HG03460 (cell line): ENCODE measurements at regions not wholly inside any gene's neighbourhood (a gene's known extent, or its start where the extent isn't known, plus 50 kb on each side); places are given as distances from the start of the nearest gene placed in this dataset.

ENCODE experiments used
- ATAC-seq: cut with Tn5 transposase; IDR thresholded peaks from one replicate; pipeline ENCODE4 v1.9.1; 2021; ENCODE audit not compliant: unreplicated experiment

DNA sequence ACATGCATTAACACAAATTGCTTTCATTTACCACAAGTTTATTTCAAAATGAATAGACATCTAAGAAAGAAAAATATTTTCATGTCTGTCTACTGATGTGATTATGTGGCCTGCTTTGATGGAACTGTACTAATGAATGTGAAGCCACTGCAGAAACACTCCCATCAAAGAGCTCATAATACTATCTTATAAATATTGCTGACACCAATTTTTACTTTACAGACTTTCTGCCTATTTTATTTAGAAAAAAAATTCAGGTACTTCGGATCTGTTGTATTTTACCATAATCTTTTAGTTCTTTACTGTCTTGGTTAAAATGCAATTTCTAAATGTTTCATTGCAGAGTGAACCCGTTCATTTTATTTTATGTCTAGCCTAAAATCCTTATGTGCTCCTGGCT, 281.9 kb downstream of the ICE1 start:
- no peak for ATAC-seq

DNA sequence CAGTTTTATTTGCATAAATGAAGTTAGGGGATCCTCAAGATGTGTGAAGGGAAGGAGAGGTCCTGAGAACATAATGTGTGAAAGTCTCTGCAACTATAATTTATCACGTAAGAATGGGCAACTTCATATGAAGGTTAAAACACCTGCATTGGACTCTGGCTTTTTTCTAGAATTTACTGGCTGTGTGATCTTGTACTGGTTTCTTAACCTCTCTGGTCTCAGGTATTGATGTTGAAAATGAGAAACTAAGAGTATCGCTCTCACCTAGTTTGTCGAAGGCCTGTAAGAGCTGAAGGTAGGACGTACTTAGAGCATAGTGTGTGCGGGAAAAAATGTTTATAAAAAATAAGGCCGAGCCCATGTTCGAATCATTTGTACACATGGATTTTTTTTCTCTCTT, 280.5 kb downstream of the ICE1 start:
- no peak for ATAC-seq

DNA sequence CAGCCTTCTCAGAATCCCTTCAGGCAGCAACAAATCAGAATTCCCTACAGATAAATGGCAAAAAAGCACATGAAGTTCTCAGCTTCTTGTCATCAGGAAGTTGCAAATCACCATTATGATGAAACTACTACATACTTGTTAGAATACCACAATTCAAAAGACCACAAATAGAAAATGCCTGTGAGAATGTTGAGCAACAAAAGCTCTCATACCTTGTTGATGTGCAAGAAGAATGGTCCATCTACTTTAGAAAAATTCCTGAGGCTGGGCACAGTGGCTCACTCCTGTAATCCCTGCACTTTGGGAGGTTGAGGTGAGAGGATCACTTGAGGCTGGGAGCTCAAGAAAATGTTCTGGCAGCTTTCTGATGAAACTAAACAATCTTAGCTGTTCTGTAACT, 278.1 kb downstream of the ICE1 start:
- ATAC-seq, result no peak

DNA sequence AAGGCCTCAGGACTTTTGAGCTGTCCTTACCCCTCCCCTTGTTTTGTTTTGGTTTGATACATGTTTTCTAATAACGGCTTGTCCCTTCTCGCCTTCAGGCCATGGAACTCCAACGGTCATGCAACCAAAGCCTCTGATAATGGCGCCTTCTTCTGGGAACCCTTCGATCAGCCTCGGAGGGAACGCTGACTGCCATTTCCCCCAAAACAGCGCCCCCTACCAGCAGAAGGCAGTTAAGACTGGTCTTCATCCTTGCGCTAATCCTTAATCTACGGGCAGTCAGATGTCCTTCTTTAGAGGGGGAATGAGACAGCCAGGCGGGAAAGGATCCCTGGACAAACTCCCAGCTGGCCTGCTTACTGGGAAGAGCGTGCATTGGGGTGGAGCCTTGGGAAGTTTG, 276.6 kb downstream of the ICE1 start:
- no peak for ATAC-seq

DNA sequence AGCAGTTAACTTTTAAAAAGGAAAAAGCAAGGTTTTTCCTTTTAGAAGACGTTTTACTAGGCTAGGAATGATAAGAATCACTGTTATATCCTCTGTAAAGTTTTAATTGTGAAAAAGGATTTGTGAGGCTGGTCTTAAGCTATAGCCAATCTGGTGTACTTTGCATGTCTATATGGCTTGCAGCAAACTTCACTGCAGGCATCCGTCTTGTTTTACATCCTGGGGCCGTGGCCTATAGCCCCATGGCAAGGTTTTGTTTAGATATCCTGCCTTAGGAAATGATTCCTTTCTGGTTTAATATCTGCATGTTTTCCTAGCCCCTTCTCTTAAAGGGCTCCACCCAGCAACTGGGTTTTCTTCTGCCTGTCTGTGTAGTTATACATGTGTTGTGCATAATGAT, 272.8 kb downstream of the ICE1 start:
- ATAC-seq, result no peak

DNA sequence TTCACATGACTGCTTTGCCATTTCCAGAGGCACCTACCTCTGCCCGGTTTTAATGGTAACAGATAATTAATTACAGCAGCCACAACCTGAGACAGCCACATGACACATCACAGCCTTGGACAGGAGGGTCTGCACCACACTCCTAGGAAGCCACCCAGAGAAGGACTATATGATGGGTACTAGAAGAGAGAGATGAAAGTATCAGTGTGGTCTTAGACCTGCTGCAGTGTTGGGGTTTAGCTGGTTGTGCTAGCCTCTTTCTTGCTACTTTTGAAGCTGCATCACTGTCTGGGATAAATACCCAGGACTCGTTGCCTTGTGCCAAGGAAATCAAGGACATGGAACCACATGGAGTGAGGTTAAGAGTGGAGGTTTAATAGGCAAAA, 266.4 kb downstream of the ICE1 start:
- ATAC-seq, result no peak

DNA sequence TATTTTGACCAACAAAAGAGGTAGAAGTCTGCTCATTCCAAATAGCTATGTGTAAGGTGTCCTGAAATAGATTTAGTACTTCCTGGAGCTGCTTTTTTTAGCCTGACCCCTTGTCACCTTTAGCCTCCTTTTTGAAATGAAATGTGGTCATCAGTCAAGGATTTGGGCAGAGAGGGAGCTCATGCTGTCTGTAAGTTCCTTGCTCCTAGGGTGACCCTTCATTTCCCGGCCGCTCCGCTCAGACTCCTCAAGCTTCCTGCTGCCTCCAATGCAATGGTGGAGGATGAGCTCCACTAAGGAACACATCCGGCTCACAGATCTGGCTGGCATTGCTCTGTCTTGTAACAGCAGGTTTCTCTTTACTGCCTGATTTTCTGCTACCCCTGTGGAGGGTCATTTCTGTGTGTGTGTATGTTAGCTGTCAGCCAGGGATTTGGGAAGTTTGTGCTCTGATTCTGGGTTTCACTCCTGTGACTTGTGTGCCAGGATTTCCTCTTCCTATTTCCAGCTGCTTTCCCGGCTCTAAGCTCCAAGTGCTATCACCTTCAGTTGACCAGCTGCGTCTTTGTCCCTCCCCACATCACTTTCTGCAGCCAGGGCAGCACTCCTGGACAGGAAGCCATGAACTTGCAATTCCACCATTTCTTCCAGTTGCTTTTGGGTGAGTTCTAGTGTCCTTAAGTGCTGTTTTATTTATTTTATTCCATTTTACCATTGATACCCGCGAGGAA, 265.9 kb downstream of the ICE1 start:
- ATAC-seq, result no peak

DNA sequence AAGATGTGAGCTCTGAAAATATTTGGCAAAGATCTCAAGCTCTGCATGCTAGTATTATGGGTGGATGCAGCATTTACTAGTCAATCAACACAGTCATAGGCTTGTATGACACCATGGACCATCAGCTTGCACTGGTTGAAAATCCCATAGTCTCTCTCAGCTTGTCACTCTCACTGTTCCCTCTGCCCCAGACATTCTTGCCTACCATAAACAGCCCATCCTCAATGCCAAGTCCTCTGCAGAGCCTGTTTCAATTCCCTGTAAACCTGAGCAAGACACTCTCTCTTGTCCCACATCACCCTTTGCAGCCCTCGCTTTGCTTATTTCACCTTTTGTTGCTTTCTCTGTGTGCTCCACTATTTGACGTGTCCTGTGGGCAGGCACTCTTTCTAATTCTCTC, 264.6 kb downstream of the ICE1 start:
- ATAC-seq, result no peak

DNA sequence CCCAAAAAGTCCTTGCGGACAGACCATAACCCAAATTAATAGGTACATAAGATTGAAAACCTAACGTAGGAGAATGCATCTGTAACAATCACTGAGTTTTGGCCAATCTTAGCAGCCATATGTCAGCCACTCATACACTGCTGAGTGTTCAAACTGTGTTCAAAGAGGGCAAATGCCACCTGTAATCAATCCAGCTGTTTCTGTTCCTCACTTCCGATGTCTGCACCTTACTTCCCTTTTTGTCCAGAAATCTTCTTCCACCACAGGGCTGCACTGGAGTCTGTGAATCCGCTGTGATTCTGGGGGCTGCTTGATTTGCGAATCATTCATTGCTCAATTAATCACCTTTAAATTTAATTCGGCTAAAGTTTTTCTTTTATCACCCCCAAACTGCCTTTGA, 263.9 kb downstream of the ICE1 start:
- ATAC-seq, result no peak

DNA sequence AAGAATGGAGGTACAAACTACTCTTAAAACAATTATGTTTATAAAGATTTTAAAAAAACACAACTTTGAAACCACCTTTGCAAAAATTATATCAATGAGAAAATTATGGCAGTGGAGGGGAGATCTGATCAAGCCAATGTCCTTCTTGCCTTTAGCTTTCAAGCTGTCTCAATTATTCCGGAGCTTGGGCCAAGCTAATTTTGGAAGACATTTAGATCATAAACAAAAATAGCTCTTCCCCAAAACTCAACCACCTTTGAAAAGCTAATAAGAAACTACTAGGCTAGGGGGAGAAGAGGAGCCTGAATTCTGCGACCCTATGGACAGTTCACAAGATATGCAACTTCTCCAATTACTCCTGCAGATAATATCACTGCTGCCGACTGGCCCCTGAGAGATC, 263.3 kb downstream of the ICE1 start:
- ATAC-seq, result no peak

DNA sequence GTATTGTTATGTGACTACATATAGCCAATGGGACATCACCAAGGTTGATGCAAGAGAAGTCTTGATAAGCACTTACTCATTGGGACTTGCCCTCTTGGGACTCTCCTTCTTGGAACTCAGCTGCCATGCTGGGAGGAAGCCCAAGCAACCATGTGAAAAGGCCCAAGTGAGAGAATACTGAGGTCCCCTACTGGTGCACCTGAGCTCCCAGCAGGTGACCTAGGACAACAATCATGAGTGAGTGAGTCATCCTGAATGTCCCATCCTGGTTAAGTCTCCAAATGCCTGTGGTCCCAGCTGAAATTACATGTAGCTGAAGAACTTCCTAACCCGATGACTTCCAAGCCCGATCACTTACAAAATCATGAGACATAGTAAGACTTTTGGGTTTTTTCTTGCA, 260.7 kb downstream of the ICE1 start:
- no peak for ATAC-seq

DNA sequence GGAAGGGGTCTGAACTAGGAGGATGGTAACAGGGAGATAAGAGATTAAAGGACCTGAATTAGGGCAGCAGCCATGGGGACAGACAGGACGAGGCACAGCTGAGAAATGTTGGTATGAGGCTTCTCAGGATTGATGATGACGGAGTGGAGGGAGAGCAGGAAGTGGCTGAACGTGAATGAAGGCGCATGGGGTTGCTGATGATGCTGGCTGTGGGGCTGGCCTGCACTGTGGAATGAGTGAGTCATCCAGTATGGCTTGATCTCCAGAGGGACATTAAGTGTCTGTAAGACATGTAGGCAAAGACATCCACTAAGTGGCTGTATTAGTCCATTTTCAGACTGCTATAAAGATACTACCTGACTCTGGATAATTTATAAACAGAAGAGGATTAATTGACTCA, 256.4 kb downstream of the ICE1 start:
- no peak for ATAC-seq

DNA sequence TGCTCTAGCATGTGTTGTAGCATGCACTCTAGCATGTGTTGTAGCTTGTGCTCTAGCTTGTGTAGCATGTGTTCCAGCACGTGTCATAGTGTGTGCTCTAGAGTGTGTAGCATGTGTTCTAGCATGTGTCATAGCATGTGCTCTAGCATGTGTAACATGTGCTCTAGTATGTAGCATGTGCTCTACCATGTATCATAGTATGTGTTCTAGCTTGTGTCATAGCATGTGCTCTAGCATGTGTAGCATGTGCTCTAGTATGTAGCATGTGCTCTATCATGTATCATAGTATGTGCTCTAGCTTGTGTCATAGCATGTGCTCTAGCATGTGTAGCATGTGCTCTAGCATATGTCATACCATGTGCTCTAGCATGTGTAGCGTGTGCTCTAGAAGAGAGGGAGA, 255.3 kb downstream of the ICE1 start:
- no peak for ATAC-seq

DNA sequence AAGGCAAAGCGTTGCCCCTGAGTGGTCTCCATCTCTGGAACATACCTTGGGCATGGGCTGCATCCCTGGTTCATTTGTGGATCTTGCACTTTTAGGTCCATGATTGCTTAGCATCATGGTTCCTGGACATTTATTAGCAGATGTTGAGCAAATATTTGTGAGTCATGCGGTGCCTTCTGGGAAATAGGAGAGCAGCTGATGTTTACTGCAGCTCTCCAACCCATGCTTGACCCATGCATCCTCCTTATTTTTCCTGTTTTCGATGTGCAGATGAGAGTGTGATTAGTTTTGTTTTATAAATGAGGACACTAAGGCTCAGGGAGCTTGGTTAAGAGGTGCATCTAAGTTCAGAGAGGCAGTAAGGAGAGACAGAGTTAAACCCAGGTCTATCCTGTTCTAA, 253.7 kb downstream of the ICE1 start:
- ATAC-seq, result no peak

DNA sequence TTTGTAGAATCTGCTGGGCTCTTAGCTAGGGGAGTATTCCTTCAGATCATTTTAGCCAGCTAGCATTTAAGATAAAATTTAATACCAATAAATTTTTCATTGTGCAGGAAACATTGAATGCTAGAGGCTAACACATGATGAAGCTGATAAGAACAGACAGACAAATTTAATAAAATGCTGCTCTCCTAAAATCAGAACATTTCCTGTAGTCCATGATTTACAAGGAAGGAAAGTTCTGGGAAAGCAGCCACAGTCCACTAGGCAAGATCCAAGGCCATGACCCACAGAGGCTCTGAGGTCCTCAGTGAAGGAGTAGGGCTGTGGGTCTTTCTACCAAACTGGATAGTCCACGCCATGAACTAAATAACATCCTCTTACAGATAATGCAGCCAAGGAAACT, 253.0 kb downstream of the ICE1 start:
- ATAC-seq, result no peak

DNA sequence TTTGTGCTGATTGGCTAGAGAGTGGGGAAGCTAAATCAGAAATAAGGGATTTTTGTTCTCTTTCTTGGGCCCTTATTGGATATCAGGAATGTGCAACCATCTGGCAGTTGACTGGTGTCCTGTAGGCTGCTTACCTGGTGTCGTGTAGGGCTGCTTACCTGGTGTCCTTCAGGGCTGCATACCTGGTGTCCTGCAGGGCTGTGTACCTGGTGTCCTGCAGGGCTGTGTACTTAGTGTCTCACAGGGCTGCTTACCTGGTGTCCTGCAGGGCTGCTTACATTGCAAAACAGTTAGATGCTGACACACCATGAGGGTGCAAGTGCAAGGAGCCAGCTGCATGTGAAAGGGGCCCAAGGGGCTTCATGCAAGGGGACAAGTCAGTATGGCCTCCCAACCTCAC, 249.3 kb downstream of the ICE1 start:
- no peak for ATAC-seq

DNA sequence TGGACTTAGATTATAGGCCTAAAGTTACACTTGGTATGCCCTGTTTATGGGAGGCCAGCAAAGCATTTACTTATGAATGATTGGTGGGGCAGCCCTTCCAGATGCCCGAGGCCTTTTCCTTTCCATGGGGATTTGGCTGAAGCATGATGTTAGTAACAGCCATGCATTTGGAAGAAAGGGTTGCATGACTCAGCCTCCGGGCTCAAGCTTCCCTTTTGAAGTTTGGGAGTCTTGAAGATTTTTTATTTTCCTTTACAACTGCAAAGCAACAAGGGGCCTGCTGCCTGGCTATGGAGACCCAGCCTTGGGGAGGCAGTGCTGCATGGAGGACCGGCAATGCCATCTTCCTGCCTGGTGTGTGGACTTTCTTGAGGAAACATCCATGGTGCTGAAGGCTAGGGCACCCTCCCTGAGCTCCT, 244.7 kb downstream of the ICE1 start:
- no peak for ATAC-seq

DNA sequence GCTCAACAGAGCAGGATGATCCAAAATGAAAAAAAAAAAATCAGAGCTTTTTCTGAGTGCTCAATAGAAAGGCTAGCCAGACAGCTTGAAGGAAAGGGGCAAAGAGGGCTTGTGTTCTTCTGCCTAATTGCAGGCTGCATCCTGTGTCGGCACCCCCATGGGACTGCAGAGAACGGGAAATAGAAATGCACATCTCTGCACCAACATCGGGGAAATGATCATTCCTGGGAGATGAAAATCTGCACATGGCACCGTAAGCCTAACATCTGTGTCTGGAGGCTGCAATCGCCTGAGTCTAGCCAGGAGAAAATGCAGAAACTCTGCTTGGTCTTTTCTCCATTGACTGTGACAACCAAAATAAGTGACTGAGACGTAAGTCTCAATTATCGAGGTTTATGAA, 243.9 kb downstream of the ICE1 start:
- ATAC-seq, result no peak

DNA sequence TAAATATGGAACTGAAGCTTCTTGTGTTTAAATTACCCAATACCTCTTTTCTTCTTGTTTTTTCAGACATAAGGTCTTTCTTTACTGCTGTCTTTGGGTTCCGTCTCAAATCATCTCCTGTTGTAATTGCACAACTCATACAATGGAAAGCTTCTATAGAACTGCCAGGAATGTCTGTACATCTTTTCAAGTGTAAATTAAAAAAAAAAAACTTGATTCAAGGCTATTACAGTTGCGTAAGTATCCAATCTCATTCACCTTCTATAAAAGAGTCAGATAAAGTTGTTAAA, 243.5 kb downstream of the ICE1 start:
- ATAC-seq, result no peak

DNA sequence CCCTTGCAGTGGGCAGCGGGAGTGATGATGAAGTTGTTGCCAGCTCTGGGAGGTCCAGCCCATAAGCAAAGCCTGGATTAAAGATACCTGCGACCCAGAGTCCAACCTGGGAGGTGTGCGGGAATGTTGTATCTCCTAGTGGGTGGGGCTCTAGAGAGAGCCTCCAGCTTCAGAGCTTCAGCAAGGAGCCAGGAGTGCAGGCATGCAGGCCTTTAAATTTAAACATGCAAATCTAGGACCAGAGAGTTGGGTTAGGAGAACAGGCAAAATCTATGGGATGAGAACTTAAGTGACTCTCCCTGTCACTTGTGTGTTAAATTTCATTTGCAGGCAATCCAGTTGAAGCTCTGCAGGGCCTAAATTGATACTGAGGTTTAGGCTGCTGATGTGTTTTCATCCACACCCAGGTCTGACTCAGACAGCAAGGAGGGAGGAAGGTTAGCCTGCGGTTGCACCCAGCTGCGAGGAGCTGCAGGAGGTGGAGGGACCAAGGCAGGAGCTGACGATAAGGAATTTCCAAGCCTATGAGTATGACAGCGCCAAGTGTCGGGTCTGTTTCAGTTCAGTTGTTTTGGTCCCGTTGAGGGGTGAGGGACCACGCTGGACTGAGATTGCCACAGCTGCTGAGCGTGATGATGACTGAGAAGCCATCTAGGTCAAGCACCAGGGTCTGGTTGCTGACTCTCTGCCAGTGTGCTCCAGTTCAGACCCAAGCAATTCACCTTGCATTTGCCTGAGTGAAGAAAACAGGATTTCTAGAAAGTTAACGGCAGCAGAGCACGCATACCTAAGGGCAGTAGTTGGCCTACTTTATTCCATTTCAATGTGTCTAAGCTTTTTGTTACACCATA, 243.0 kb downstream of the ICE1 start:
- no peak for ATAC-seq

DNA sequence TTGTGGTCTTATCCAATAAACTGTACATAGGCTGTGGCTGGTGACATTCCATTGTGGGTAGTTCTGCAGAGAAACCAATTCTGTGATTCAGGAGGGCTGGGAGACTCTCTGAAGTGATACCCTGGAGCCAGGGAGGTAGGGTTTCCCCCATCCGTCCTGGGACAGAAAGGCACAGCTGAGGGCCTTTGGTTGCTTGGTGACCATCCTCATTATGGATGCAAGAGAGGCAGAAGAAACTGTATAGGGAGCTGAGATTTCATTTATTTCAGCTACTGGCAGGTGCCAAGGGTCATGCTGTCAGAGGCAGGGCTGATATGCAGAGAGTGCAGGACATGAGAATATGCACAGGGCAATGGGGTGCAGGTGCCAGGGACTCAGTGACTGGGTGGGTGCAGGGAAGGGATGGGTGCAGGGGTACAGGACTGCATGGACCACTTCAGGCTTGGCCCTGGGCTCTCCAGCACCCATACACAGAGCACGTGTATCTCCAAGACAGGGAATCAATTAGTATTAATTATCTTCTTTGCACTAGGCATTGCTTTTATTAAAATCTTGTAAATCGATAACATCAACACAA, 236.5 kb downstream of the ICE1 start:
- ATAC-seq, result no peak

DNA sequence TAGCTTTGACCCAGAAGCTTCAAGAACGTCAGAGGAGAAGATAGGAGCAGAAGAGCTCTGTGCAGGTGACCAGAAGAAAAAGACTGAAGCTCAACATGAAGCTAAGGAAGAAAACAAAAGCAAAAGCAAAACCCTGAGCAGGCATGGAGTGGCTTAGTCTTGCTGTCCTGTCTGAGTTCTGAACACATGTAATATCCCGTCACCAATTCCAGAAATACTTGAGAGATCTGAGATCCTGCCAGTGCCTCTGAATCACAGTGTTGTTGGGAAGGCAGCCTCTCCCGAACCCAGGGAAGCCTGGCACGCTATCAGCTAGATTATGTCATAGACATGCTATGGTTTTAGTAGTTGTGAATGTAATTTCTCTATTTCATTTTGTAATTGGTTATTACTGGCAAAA, 235.7 kb downstream of the ICE1 start:
- ATAC-seq, result no peak

DNA sequence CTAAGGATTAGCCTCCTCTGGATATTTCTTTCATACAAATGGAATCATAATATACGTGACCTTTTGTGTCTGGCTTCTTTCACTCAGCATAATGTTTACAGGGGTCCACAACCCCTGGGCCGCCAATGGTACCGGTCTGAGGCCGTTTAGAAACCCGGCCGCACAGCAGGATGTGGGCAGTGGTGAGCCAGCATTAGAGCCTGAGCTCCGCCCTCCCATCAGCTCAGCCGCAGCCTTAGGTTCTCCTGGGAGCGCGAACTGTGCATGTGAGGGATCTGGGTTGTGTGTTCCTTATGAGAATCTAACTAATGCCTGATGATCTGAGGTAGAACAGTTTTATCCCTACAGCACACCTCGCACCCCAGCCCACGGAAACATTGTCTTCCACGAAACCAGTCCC, 229.7 kb downstream of the ICE1 start:
- no peak for ATAC-seq
